Esophagus squamous epithelium (tissue), 5 donors: ENCODE measurements at regions not wholly inside any gene's neighbourhood (a gene's known extent, or its start where the extent isn't known, plus 50 kb on each side); places are given as distances from the start of the nearest gene placed in this dataset.

Experiments used
- DNase-seq: peaks from one replicate; lab custom pipeline; 2025; lab: John Stamatoyannopoulos, UW
- H3K27ac ChIP-seq, 4 donors: fragments of 200-600 bp; sonication (generic); one replicate each; pipeline ENCODE4 v1.5.1; 2016 to 2019; ENCODE audit warnings: mild to moderate bottlenecking in 1 of 4
- H3K27me3 ChIP-seq, 4 donors: fragments of 200-600 bp; sonication (generic); 1 replicate in 3 of 4; 2 replicates in 1 of 4; pipeline versions ENCODE4 v1.5.1 to v1.6.0; 2017 to 2021; ENCODE audit warnings: antibody characterized with exemption in 1 of 4
- H3K36me3 ChIP-seq, 3 donors: fragments of 200-600 bp; sonication (generic); one replicate each; pipeline ENCODE4 v1.5.1; 2016 to 2019
- H3K4me1 ChIP-seq, 3 donors: fragments of 200-600 bp; sonication (generic); one replicate each; pipeline ENCODE4 v1.5.1; 2017 to 2019
- H3K4me3 ChIP-seq, 4 donors: fragments of 200-600 bp; sonication (generic); 1 replicate in 3 of 4; 2 replicates in 1 of 4; pipeline ENCODE4 v1.5.1; 2016 to 2019; ENCODE audit warnings: mild to moderate bottlenecking in 2 of 4, moderate library complexity in 1 of 4
- H3K9me3 ChIP-seq, 3 donors: fragments of 200-600 bp; sonication (generic); one replicate each; pipeline ENCODE4 v1.5.1; 2016 to 2019
- POLR2A ChIP-seq, 4 donors: fragments of 450-650 bp; IDR thresholded peaks; one replicate each; pipeline ENCODE4 v1.6.1; 2017; ENCODE audit warnings: antibody characterized with exemption in 4 of 4, mild to moderate bottlenecking in 4 of 4, moderate library complexity in 3 of 4
- WGBS, 2 donors: methylation state at CpG; one replicate each; pipeline ENCODE4 v1.1.5; 2018; 5-methylcytosine and 5-hydroxymethylcytosine counted together
- intact Hi-C: fragments of 100-400 bp; cut with DNase I; formaldehyde crosslinking; loops from one replicate; pipeline ENCODE4 v1.15.0; 2022
- TF ChIP-seq, protein P1 (sequence below), 6 experiments: fragments of 450-650 bp in 4 of 6; fragments of 200-600 bp in 2 of 6; sonication (generic) in 2 of 6; IDR thresholded peaks; one replicate each; pipeline ENCODE4 v1.5.1; 2016 to 2019; ENCODE audit warnings: antibody characterized with exemption in 6 of 6, mild to moderate bottlenecking in 4 of 6, moderate library complexity in 4 of 6
- donor health status: DM: yes; HTN: yes; CAD: no.

DNA sequence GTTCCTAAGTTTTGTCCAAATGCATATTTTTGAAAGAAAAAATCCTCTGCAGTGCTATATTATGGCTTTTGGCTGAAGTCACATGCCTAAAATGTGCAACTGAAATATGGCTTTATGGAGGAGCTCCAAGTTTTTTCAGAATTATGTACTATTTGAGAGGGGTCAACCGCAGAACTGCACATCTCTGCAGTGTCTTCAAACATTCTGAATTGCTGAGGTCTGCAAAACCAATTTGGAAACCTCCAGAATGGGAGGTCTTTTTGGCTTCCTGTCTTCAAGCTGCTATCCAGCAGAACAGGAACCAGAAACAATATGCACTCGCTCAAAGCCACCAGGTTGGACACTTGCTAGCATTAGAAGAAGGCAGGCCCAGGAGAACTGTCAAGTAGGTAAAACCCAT lies 376.0 kb upstream of the PAPPA start:
- TF ChIP-seq, protein P1, sequence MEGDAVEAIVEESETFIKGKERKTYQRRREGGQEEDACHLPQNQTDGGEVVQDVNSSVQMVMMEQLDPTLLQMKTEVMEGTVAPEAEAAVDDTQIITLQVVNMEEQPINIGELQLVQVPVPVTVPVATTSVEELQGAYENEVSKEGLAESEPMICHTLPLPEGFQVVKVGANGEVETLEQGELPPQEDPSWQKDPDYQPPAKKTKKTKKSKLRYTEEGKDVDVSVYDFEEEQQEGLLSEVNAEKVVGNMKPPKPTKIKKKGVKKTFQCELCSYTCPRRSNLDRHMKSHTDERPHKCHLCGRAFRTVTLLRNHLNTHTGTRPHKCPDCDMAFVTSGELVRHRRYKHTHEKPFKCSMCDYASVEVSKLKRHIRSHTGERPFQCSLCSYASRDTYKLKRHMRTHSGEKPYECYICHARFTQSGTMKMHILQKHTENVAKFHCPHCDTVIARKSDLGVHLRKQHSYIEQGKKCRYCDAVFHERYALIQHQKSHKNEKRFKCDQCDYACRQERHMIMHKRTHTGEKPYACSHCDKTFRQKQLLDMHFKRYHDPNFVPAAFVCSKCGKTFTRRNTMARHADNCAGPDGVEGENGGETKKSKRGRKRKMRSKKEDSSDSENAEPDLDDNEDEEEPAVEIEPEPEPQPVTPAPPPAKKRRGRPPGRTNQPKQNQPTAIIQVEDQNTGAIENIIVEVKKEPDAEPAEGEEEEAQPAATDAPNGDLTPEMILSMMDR (IDR thresholded peaks at IDR 0.05): no peak
- no peak for TF ChIP-seq POLR2A (IDR thresholded peaks at IDR 0.05)
- H3K27me3 ChIP-seq: no peaks in the 10 kb centered on the region
- H3K27ac ChIP-seq: no peak overlapping the region
- H3K4me3 ChIP-seq: no peak overlapping the region
- no peaks in the 10 kb centered on the region for H3K9me3 ChIP-seq
- no peaks in the 10 kb centered on the region for H3K36me3 ChIP-seq
- no peak for DNase-seq
- H3K4me1 ChIP-seq: no peaks in the 10 kb centered on the region
- 56 to 85% methylated on average over 2 of the region's 2 CpGs for WGBS, 2 donors
- intact Hi-C loops: no loop called here

DNA sequence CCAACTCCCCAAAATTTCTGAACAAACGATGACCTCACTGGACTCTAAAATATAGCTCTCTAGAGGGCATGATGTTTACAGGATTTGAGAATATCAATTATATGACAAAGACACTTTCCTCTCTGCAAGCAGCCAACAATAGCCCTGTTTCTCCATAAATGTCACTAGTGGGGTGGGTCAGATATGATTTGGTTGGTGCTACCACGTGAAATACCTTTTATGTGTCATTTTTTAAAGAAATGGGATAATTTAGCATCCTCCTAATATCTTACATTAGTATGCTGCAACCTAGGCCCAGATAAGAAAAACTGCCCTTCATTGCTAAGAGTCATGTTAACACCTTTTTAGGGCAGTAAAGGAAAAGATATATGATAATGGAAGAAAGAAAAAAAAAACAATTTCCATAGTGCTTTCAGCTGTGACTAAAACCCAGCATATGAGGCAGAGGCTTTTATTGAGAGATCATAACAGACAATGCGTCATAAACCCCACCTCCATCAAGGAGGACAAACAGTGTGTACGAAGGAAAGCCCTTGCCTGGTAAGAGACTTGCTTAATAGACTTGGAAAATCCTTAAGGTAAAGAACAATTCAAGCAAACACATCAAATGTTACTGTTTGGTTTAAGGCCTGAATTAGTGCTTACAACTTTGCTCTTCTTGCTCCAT lies 372.4 kb upstream of the PAPPA start:
- 64 to 74% methylated on average over 4 of the region's 4 CpGs for WGBS, 2 donors
- intact Hi-C loops: no loop called here
- no peak overlapping the region for H3K27ac ChIP-seq

DNA sequence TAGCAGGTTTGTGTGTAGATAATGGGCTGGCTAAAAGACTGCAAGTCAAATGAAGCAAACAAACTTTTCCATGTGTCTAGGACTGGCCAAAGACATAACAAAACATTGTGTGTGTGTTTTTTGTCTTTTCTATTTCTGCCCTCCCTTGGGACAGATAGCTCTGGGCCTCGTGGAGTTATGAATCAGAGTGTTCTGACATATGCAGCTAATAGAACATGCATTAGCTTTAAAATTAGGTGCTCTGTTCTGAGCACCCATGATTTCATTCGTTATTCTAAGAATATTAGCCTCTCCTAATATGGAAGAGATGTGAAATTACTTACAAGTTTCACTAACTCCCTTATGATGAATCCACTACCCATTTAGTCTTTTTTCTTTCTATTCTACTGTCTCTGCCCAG lies 367.3 kb upstream of the PAPPA start:
- intact Hi-C loops: no loop called here
- H3K36me3 ChIP-seq: no peaks in the 10 kb centered on the region
- H3K4me3 ChIP-seq: no peak overlapping the region
- no peaks in the 10 kb centered on the region for H3K9me3 ChIP-seq
- TF ChIP-seq, protein P1 (IDR thresholded peaks at IDR 0.05): no peak
- TF ChIP-seq POLR2A (IDR thresholded peaks at IDR 0.05): no peak
- H3K4me1 ChIP-seq: no peaks in the 10 kb centered on the region
- H3K27me3 ChIP-seq: no peaks in the 10 kb centered on the region
- WGBS, 2 donors: 49 to 60% methylated on average over 2 of the region's 2 CpGs
- DNase-seq: no peak
- H3K27ac ChIP-seq: no peak overlapping the region

More for the DNA sequence above, 372.4 kb upstream of the PAPPA start:
- no peak for DNase-seq
- H3K27me3 ChIP-seq: no peaks in the 10 kb centered on the region
- no peaks in the 10 kb centered on the region for H3K9me3 ChIP-seq
- H3K36me3 ChIP-seq: no peaks in the 10 kb centered on the region
- H3K4me3 ChIP-seq: no peak overlapping the region
- TF ChIP-seq POLR2A (IDR thresholded peaks at IDR 0.05): no peak
- TF ChIP-seq, protein P1 (IDR thresholded peaks at IDR 0.05): no peak
- no peaks in the 10 kb centered on the region for H3K4me1 ChIP-seq

DNA sequence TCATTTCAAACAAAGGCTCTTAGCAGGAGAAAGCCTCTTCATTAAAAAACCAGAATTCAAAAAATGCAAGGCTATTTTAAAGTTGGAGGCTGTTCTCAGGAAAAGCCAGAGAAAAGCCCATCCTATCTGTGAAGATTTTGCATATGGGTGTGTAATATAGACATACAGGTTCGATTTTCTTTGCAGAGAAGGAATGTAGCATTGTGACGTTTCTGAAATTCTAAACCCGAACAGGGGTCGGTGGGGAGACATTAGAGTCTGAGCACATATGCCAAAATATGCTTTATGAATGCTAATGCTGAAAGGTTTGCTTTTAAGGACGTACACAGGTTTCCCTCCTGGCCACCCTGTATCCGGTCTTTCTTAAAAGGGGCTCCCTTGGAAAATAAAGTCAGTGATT lies 363.1 kb upstream of the PAPPA start:
- Histone ChIP-seq H3K27me3 (no peaks in the 10 kb centered on the region), H3K27ac (no peak overlapping the region), H3K36me3 (no peaks in the 10 kb centered on the region), H3K9me3 (no peaks in the 10 kb centered on the region), H3K4me1 (no peaks in the 10 kb centered on the region), H3K4me3 (no peak overlapping the region)
- WGBS, 2 donors: 83 to 86% methylated on average over 6 of the region's 6 CpGs
- no peak for DNase-seq
- intact Hi-C loops: no loop called here
- TF ChIP-seq, protein P1 (IDR thresholded peaks at IDR 0.05): no peak

DNA sequence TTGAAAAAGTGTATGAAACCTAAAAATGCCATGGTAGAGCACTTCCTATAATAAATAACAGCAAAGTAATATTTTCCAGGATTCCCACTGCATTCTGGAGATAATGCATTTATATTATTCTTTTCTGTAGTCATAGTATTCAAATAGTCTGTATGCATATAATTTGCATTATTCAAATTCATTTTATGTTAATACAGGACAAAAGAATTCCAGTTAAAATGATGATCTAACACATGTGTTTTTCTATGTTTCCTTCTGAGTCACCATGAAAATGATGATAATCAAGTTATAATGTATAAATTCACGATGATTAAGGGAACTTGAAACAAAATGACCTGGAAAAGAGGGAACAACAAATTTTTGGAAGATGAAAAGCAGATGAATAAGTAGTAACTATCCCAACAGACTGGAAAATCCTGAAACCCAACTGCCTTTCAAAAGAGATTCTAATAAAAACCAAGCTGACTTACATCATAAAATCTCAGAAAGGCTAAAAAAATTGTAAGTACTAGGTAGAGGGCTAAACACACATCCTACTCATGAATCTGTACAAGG lies 358.6 kb upstream of the PAPPA start:
- Histone ChIP-seq H3K27me3 (no peaks in the 10 kb centered on the region), H3K9me3 (no peaks in the 10 kb centered on the region), H3K4me3 (no peak overlapping the region), H3K27ac (no peak overlapping the region), H3K36me3 (no peaks in the 10 kb centered on the region), H3K4me1 (no peaks in the 10 kb centered on the region)
- intact Hi-C loops: no loop called here
- WGBS, 2 donors: 13 to 44% methylated on average over 1 of the region's 1 CpG
- TF ChIP-seq, protein P1 (IDR thresholded peaks at IDR 0.05): no peak
- no peak for TF ChIP-seq POLR2A (IDR thresholded peaks at IDR 0.05)
- no peak for DNase-seq
